ENCODE measurements at regions not wholly inside any gene's neighbourhood (a gene's known extent, or its start where the extent isn't known, plus 50 kb on each side); places are given as distances from the start of the nearest gene placed in this dataset.
"Not testable (repeated sequence)": the region's sequence is repeated elsewhere in the genome, so short reads cannot be mapped to it uniquely, and the experiment has no call there.

DNA sequence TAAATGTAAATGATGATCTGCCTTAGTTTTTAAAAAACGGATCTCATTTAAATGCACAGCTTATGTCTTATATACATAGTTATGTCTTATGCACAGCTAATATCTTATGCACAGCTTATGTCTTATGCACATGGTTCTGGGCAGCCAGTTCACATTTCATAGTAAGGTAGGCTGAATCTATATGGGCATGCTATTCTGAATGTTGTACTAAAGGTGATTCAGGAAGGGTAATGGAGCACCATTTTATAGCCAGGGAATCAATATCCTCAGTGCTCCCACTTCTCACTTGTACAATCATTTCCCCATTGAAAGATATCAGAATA is 77.9 kb upstream of the MID1 start:
- TF ChIP-seq, protein P1, sequence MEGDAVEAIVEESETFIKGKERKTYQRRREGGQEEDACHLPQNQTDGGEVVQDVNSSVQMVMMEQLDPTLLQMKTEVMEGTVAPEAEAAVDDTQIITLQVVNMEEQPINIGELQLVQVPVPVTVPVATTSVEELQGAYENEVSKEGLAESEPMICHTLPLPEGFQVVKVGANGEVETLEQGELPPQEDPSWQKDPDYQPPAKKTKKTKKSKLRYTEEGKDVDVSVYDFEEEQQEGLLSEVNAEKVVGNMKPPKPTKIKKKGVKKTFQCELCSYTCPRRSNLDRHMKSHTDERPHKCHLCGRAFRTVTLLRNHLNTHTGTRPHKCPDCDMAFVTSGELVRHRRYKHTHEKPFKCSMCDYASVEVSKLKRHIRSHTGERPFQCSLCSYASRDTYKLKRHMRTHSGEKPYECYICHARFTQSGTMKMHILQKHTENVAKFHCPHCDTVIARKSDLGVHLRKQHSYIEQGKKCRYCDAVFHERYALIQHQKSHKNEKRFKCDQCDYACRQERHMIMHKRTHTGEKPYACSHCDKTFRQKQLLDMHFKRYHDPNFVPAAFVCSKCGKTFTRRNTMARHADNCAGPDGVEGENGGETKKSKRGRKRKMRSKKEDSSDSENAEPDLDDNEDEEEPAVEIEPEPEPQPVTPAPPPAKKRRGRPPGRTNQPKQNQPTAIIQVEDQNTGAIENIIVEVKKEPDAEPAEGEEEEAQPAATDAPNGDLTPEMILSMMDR (conservative IDR thresholded peaks at IDR 0.05; ENCODE audit: low read length), result no peak
- no peak for DNase-seq (ENCODE audit: low read depth)
- no peak overlapping the region for H3K4me3 ChIP-seq (ENCODE audit: low read length)

DNA sequence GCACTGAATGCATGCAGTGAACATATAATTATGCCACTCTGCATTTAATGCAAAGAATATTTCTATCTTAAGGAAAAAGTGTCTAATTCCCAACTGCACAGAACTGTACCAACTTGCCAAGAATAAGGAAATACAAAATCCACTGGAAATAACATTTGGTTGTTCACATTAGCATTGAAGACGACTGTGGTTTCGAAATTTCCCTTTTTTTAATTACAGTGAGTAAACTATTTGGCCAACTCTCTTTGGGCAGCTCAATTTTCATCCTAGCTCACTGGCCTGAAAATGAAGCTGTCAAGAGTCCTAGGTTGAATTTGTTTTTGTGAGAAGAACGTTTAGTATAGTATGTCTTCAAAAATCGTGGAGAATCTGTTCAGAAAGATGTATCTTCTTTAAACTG is 81.6 kb upstream of the MID1 start:
- TF ChIP-seq, protein P1 (conservative IDR thresholded peaks at IDR 0.05; ENCODE audit: low read length), result no peak
- DNase-seq (ENCODE audit: low read depth), result peak; percentile 24
- H3K4me3 ChIP-seq (ENCODE audit: low read length), result no peak overlapping the region

DNA sequence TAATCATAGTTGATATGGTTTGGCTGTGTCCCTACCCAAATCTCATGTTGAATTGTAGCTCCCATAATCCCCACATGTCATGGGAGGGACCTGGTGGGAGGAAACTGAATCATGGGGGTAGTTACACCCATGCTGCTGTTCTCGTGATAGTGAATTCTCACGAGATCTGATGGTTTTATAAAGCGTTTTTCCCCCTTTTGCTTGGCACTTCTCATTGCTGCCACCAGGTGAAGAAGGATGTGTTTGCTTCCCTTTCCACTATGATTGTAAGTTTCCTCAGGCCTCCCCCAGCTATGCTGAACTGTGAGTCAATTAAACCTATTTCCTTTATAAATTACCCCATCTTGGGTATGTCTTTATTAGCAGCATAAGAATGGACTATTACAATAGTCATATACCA is 86.0 kb upstream of the MID1 start:
- DNase-seq (ENCODE audit: low read depth); H3K4me3 ChIP-seq (ENCODE audit: low read length): not testable (repeated sequence)

DNA sequence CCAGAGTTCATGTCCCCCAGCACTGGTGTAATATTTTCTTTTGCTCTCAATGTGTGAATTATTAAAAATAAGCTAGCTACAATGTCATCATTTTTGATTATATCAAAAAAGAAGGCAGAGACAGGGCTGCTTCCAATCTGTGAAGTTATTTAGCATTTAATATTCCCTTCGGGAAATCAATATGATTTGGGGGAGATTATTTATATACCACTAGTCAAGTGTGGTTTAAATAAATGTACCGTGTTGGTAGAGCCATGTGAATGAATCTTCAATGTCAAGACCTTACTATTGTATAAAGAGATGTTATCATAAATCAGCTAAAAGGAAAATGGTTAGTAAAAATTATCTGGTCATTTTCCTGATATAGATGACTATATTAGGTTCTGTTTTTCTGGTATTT is 87.4 kb upstream of the MID1 start:
- TF ChIP-seq, protein P1 (conservative IDR thresholded peaks at IDR 0.05; ENCODE audit: low read length), result no peak
- no peak for DNase-seq (ENCODE audit: low read depth)
- H3K4me3 ChIP-seq (ENCODE audit: low read length), result no peak overlapping the region

DNA sequence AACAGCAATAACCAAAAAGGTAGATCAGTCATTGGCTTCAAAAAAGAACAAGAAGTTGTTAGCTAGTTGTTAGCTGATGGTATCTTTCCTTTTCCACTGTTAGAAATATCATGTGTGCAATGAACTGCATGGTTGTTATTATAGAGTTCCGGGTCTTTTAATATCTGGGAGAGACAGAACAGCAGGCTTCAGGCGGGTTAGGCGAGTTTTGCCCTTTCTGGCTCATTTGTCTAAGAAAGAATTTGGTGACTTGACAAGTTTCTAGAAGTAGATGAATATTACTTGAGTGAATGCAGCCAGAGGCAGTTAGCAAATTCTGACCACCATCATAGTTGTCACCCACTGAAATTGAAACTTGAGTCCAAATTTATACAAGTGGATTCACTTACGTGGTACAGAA is 88.9 kb upstream of the MID1 start:
- TF ChIP-seq, protein P1 (conservative IDR thresholded peaks at IDR 0.05; ENCODE audit: low read length), result no peak
- no peak overlapping the region for H3K4me3 ChIP-seq (ENCODE audit: low read length)
- no peak for DNase-seq (ENCODE audit: low read depth)

DNA sequence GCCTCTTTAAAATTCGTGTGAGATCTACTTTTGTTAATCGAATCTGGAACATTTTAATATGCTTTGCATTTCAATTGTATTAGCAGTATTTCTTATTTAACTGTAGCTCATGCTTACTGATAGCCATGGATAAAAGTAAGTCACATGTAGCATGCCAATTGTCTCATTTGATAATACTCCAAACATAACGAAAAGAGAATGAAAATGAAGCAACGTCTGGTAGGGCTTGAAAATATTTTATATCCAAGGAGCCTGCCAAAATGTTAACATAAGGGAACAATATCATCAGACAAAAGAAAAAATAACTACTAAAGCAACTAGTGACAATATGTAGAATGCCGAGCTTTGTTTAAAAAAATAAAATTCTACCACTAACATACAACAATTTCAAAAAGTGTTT is 94.1 kb upstream of the MID1 start:
- no peak for DNase-seq (ENCODE audit: low read depth)
- no peak overlapping the region for H3K4me3 ChIP-seq (ENCODE audit: low read length)
- TF ChIP-seq, protein P1 (conservative IDR thresholded peaks at IDR 0.05; ENCODE audit: low read length), result no peak

DNA sequence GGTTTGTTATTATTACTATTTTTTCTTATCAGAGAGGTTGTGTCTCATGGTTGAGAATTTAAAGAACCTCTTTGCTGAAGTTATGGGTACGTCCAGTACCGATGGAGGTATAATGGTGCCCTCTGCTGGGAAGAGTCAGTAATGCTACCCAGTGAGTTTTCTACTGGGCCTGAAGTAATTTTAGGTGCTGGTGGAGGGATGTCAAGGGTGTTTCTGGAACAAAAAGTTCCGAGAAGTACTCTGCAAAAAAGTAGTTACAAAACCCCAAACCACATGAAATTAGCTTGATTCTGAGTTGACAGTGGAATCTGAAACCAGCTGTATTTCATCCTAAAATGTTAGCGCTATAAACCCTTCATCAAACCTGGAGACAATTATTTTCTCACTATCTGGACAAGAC is 102.5 kb upstream of the MID1 start:
- peak; percentile 82 for DNase-seq (ENCODE audit: low read depth)
- no peak overlapping the region for H3K4me3 ChIP-seq (ENCODE audit: low read length)
- TF ChIP-seq, protein P1 (conservative IDR thresholded peaks at IDR 0.05; ENCODE audit: low read length), result peak; percentile 73

DNA sequence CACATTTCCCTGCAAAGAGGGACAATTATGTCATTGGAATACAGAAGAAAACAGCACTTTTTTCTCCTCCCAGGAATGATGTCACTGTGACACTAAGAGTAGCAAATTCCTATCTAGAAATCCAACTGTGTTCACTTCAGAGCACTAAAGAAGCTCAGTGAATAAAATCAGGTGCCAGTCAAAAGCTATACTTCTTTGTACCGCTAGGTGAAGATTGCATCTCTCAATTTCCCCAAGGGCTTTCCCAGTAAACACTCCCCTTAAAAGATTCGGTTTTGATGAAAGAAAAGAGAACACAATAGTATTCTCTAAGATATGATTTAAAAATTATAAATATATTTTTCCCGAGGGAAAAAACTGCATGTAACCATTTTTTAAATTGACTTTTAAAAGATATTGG is 104.7 kb upstream of the MID1 start:
- H3K4me3 ChIP-seq (ENCODE audit: low read length), result no peak overlapping the region
- TF ChIP-seq, protein P1 (conservative IDR thresholded peaks at IDR 0.05; ENCODE audit: low read length), result no peak
- no peak for DNase-seq (ENCODE audit: low read depth)

All from AG10803 (cell line).